ENCODE measurements at regions not wholly inside any gene's neighbourhood (a gene's known extent, or its start where the extent isn't known, plus 50 kb on each side); places are given as distances from the start of the nearest gene placed in this dataset.

DNA sequence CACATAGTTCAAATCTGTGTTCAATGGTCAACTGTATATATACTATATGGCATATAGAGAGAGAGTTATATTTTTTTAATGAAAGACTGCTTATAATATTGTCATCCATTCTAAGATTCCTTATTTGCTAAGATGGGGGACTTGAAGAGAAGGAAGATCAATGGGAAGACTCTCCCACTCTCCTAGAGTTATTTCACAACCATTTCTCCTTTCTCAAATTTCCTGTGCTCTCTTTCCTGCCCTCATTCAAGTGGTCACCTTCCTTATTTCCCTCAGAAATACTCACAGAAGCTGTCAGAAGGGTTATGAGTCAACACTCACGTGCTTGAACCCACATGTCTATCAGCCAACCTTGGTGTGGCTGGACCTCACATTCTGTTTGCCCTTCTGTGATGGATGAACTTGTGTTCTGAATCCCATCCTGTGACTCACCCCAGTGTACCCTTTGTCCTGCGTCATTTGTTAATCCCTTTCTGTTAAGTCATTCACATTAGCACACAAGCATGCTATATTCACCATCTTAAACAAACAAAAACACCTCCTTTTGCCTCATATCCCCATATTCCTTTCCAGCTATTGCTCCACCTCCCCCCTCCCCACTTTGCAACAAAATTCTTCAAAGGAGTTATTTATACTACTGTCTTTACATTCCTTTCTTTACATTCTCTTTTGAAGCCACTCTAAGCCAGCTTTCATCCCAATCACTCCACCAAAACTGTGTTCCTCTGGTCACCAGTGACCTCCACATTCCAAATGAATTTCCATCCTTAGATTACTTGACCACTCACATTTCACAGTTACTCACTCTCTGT, 279.3 kb upstream of the TCF21 start:
- no peaks in the 10 kb centered on the region for H3K36me3 ChIP-seq
- no peaks in the 10 kb centered on the region for H3K27me3 ChIP-seq
- DNase-seq (ENCODE audit: low spot score in 2 of 2): no peak
- intact Hi-C loops (cut with DNase I): no loop called here
- H3K9me3 ChIP-seq: no peaks in the 10 kb centered on the region
- H3K4me1 ChIP-seq: no peaks in the 10 kb centered on the region
- no peak overlapping the region for H3K27ac ChIP-seq
- H3K4me3 ChIP-seq: no peak overlapping the region
- TF ChIP-seq, protein P1, sequence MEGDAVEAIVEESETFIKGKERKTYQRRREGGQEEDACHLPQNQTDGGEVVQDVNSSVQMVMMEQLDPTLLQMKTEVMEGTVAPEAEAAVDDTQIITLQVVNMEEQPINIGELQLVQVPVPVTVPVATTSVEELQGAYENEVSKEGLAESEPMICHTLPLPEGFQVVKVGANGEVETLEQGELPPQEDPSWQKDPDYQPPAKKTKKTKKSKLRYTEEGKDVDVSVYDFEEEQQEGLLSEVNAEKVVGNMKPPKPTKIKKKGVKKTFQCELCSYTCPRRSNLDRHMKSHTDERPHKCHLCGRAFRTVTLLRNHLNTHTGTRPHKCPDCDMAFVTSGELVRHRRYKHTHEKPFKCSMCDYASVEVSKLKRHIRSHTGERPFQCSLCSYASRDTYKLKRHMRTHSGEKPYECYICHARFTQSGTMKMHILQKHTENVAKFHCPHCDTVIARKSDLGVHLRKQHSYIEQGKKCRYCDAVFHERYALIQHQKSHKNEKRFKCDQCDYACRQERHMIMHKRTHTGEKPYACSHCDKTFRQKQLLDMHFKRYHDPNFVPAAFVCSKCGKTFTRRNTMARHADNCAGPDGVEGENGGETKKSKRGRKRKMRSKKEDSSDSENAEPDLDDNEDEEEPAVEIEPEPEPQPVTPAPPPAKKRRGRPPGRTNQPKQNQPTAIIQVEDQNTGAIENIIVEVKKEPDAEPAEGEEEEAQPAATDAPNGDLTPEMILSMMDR (IDR thresholded peaks at IDR 0.05): no peak

DNA sequence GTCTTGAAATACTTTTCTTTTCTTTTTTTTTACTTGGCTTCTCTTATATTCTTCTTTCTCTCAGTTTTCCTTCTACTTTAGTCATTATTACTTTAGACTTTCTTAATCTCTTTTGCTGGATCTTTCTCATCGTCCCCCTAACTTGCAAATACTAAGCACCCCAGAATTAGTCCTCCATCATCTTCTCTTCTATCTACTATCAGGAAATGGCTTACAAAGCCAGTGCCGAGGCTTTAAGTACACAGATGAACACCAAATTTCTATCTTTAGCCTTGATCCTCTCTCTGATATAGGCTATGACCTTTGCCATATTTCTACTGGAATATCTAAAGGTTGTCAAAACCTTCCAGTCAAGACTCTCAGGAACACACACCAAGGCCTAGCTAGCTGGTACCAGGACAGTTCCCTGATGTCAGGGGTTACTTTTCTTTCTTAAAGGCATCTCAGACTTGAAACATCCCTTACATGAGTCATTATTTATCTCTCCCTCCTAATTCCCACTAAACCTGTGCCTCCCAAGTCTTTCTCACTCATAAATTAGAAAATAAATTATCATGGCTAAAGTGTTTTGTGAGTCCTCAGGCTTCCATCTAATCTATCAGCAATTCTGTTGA, 278.6 kb upstream of the TCF21 start:
- TF ChIP-seq, protein P1 (IDR thresholded peaks at IDR 0.05): no peak
- H3K27ac ChIP-seq: no peak overlapping the region
- no peaks in the 10 kb centered on the region for H3K27me3 ChIP-seq
- DNase-seq (ENCODE audit: low spot score in 2 of 2): no peak
- H3K36me3 ChIP-seq: no peaks in the 10 kb centered on the region
- no peaks in the 10 kb centered on the region for H3K4me1 ChIP-seq
- intact Hi-C loops (cut with DNase I): no loop called here
- no peak overlapping the region for H3K4me3 ChIP-seq
- H3K9me3 ChIP-seq: no peaks in the 10 kb centered on the region

DNA sequence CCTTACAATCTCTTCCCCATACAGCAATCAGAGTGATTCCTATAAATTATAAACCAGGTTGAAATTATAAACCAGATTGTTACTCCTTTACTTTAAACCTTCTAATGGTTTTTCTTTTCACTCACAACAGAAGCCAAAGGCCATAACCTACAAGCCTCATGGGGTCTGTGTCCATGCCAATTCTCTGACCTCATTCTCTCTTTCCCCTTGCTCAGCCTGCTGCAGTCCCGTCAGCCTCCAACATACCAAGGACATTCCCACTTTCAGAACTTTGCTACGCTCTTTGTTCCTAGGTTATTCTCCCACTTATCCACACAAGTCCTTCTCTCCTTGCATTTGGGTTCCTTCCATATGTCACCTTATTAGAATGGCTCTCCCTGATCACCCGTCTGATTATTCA, 277.9 kb upstream of the TCF21 start:
- no peaks in the 10 kb centered on the region for H3K9me3 ChIP-seq
- intact Hi-C loops (cut with DNase I): no loop called here
- no peak overlapping the region for H3K27ac ChIP-seq
- no peaks in the 10 kb centered on the region for H3K36me3 ChIP-seq
- TF ChIP-seq, protein P1 (IDR thresholded peaks at IDR 0.05): no peak
- DNase-seq (ENCODE audit: low spot score in 2 of 2): no peak
- H3K4me1 ChIP-seq: no peaks in the 10 kb centered on the region
- H3K4me3 ChIP-seq: no peak overlapping the region
- no peaks in the 10 kb centered on the region for H3K27me3 ChIP-seq

DNA sequence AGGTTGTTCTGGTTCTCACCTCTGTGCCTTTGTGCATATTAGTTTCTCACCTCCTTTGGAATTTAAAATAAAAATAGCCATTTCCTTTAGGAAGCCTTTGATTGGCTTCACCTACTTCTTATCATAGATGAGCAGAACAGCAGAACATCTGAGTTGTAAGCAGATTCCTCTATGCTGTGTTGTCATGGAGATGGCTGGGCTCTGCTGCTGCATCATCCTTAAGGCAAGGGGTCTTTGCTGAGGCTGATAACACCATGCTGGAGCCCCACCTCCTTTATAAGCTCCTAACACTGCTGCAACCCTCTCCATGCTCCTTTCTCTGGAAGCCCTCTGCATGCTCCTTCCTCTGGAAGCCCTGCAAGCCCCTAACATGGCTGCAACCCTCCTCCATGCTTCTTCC, 276.5 kb upstream of the TCF21 start:
- H3K9me3 ChIP-seq: no peaks in the 10 kb centered on the region
- H3K36me3 ChIP-seq: no peaks in the 10 kb centered on the region
- H3K27ac ChIP-seq: no peak overlapping the region
- intact Hi-C loops (cut with DNase I): no loop called here
- H3K4me3 ChIP-seq: no peak overlapping the region
- no peak for DNase-seq (ENCODE audit: low spot score in 2 of 2)
- H3K4me1 ChIP-seq: no peaks in the 10 kb centered on the region
- TF ChIP-seq, protein P1 (IDR thresholded peaks at IDR 0.05): no peak
- no peaks in the 10 kb centered on the region for H3K27me3 ChIP-seq

DNA sequence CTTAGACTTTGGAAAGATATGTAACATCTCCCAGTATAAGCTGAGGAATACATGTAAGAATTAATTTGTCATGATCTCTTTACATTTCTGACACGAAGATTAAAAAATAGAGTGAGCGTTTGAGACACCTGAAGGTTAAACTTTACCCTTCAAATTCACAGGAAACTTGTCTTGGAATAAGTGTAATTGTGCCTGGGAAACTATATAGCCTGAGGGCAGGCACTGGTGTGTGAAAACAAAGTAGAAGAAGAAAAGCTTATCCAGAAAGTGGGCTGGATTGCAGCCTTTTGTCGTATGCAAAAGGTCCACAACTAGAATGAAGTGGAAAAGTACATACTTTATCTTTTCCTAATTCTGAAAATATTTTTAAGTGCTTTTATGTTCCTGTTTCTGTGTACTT, 275.7 kb upstream of the TCF21 start:
- H3K27ac ChIP-seq: no peak overlapping the region
- TF ChIP-seq, protein P1 (IDR thresholded peaks at IDR 0.05): no peak
- intact Hi-C loops (cut with DNase I): no loop called here

More for the DNA sequence above, 275.7 kb upstream of the TCF21 start:
- H3K4me1 ChIP-seq: no peaks in the 10 kb centered on the region
- H3K4me3 ChIP-seq: no peak overlapping the region
- no peaks in the 10 kb centered on the region for H3K9me3 ChIP-seq
- no peak for DNase-seq (ENCODE audit: low spot score in 2 of 2)
- H3K27me3 ChIP-seq: no peaks in the 10 kb centered on the region
- H3K36me3 ChIP-seq: no peaks in the 10 kb centered on the region

Data from ascending aorta (tissue), 2 donors.